ENCODE measurements at regions not wholly inside any gene's neighbourhood (a gene's known extent, or its start where the extent isn't known, plus 50 kb on each side); places are given as distances from the start of the nearest gene placed in this dataset.

- no peak for TF ChIP-seq CTCF (IDR thresholded peaks at IDR 0.05)
- no peak for TF ChIP-seq POLR2AphosphoS5 (IDR thresholded peaks at IDR 0.05)
Observed at GRCh38 chr6:23964865-23965264, 161.2 kb upstream of the NRSN1 start.

Data from sigmoid colon (tissue), 4 donors.